ENCODE measurements at regions not wholly inside any gene's neighbourhood (a gene's known extent, or its start where the extent isn't known, plus 50 kb on each side); places are given as distances from the start of the nearest gene placed in this dataset.
A peak's percentile ranks its signal among the peaks of the same experiment; 100 is the strongest.

- no peaks in the 10 kb centered on the region for H3K27me3 ChIP-seq
- H3K9me3 ChIP-seq: no peaks in the 10 kb centered on the region
- intact Hi-C loops (cut with DNase I): no loop called here
- 42 to 44% methylated on average over 10 of the region's 10 CpGs for WGBS, 2 donors
- DNase-seq: no peak
- no peak overlapping the region for H3K27ac ChIP-seq
- H3K4me3 ChIP-seq (replicated peaks in 1 of 3): no peak overlapping the region
- H3K36me3 ChIP-seq: no peaks in the 10 kb centered on the region
- no peaks in the 10 kb centered on the region for H3K4me1 ChIP-seq
- TF ChIP-seq CTCF (IDR thresholded peaks at IDR 0.05) (no peak), POLR2A (IDR thresholded peaks at IDR 0.05) (no peak)
Observed at GRCh38 chr20:22160101-22160652, 424.2 kb downstream of the FOXA2 start.

GRCh38 chr20:22159276-22159675, 425.1 kb downstream of the FOXA2 start:
- no peak overlapping the region for H3K4me3 ChIP-seq (replicated peaks in 1 of 3)
- WGBS, 2 donors: 65 to 76% methylated on average over 2 of the region's 2 CpGs
- H3K27ac ChIP-seq: no peak overlapping the region
- no peaks in the 10 kb centered on the region for H3K4me1 ChIP-seq
- no peaks in the 10 kb centered on the region for H3K36me3 ChIP-seq
- no peaks in the 10 kb centered on the region for H3K27me3 ChIP-seq
- no peak for TF ChIP-seq POLR2A (IDR thresholded peaks at IDR 0.05)
- no peaks in the 10 kb centered on the region for H3K9me3 ChIP-seq
- intact Hi-C loops (cut with DNase I): no loop called here
- no peak for DNase-seq

- intact Hi-C loops (cut with DNase I): no loop called here
- Histone ChIP-seq H3K36me3 (no peaks in the 10 kb centered on the region), H3K4me3 (replicated peaks in 1 of 3) (no peak overlapping the region), H3K27me3 (no peaks in the 10 kb centered on the region), H3K4me1 (no peaks in the 10 kb centered on the region), H3K9me3 (no peaks in the 10 kb centered on the region), H3K27ac (no peak overlapping the region)
- no peak for DNase-seq
- no peak for TF ChIP-seq CTCF (IDR thresholded peaks at IDR 0.05)
- no peak for TF ChIP-seq POLR2A (IDR thresholded peaks at IDR 0.05)
Observed at GRCh38 chr20:22127587-22127986, 422.1 kb downstream of the PAX1 start.

- 67 to 68% methylated on average over 3 of the region's 3 CpGs for WGBS, 2 donors
- H3K36me3 ChIP-seq: no peaks in the 10 kb centered on the region
- no peaks in the 10 kb centered on the region for H3K4me1 ChIP-seq
- H3K27ac ChIP-seq: no peak overlapping the region
- no peak overlapping the region for H3K4me3 ChIP-seq (replicated peaks in 1 of 3)
- no peak for DNase-seq
- intact Hi-C loops (cut with DNase I): loop anchor here (10.0 kb wide), 1 partner anchor 462 kb away; no protein-coding TSS in a partner anchor
- no peaks in the 10 kb centered on the region for H3K9me3 ChIP-seq
- H3K27me3 ChIP-seq: no peaks in the 10 kb centered on the region
- TF ChIP-seq POLR2A (IDR thresholded peaks at IDR 0.05) (no peak), CTCF (IDR thresholded peaks at IDR 0.05) (peak in 3 of 6 experiments; percentile 33 to 48 (median 34))
Observed at GRCh38 chr20:22106308-22106938, 401.0 kb downstream of the PAX1 start.

GRCh38 chr20:22101606-22102005, 396.1 kb downstream of the PAX1 start:
- TF ChIP-seq POLR2A (IDR thresholded peaks at IDR 0.05) (no peak), CTCF (IDR thresholded peaks at IDR 0.05) (no peak)
- Histone ChIP-seq H3K4me3 (replicated peaks in 1 of 3) (no peak overlapping the region), H3K9me3 (no peaks in the 10 kb centered on the region), H3K27me3 (no peaks in the 10 kb centered on the region), H3K36me3 (no peaks in the 10 kb centered on the region), H3K27ac (no peak overlapping the region), H3K4me1 (no peaks in the 10 kb centered on the region)
- intact Hi-C loops (cut with DNase I): loop anchor here (5.0 to 10.0 kb wide), 2 partner anchors 399 to 457 kb away; no protein-coding TSS in a partner anchor
- no peak for DNase-seq
- WGBS, 2 donors: 82 to 85% methylated on average over 3 of the region's 3 CpGs

Data from thyroid gland (tissue), 4 donors.